NB4 (cell line): ENCODE measurements at regions not wholly inside any gene's neighbourhood (a gene's known extent, or its start where the extent isn't known, plus 50 kb on each side); places are given as distances from the start of the nearest gene placed in this dataset.

ENCODE experiments used
- POLR2A ChIP-seq: IDR thresholded peaks from 2 replicates; pipeline ENCODE4 v1.6.1; 2011; ENCODE audit warnings: mild to moderate bottlenecking; ENCODE audit not compliant: insufficient read length; ENCODE audit errors: extremely low read depth
- TF ChIP-seq, protein P1 (sequence below): IDR thresholded peaks from one replicate; pipeline ENCODE4 v1.5.1; 2012; ENCODE audit warnings: low read depth, low read length

DNA sequence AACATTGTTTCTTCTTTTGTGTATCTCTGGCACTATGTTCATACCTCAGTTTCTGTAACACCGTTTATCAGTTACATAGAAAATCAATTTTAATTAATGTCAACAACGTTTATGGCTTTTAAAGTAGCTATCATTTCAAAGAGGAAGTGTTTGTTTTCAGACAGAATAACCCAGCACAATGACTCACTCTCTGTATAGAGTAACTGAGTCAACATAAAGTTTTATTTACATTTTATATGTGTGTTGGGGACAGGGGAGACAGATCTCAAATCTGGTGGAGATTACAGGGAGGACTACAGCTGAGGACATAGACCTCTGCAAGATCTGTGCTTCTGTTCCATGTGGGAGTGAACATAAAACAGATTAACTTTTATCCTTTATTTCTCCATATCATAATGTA is 2590.1 kb downstream of the PCDH9 start:
- TF ChIP-seq POLR2A, result no peak
- TF ChIP-seq, protein P1, sequence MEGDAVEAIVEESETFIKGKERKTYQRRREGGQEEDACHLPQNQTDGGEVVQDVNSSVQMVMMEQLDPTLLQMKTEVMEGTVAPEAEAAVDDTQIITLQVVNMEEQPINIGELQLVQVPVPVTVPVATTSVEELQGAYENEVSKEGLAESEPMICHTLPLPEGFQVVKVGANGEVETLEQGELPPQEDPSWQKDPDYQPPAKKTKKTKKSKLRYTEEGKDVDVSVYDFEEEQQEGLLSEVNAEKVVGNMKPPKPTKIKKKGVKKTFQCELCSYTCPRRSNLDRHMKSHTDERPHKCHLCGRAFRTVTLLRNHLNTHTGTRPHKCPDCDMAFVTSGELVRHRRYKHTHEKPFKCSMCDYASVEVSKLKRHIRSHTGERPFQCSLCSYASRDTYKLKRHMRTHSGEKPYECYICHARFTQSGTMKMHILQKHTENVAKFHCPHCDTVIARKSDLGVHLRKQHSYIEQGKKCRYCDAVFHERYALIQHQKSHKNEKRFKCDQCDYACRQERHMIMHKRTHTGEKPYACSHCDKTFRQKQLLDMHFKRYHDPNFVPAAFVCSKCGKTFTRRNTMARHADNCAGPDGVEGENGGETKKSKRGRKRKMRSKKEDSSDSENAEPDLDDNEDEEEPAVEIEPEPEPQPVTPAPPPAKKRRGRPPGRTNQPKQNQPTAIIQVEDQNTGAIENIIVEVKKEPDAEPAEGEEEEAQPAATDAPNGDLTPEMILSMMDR, result no peak
